HG03196 (cell line): ENCODE measurements at regions not wholly inside any gene's neighbourhood (a gene's known extent, or its start where the extent isn't known, plus 50 kb on each side); places are given as distances from the start of the nearest gene placed in this dataset.
"Not testable (repeated sequence)": the region's sequence is repeated elsewhere in the genome, so short reads cannot be mapped to it uniquely, and the experiment has no call there.

ENCODE experiments used
- ATAC-seq: cut with Tn5 transposase; IDR thresholded peaks from one replicate; pipeline ENCODE4 v1.9.1; 2021; ENCODE audit not compliant: unreplicated experiment

DNA sequence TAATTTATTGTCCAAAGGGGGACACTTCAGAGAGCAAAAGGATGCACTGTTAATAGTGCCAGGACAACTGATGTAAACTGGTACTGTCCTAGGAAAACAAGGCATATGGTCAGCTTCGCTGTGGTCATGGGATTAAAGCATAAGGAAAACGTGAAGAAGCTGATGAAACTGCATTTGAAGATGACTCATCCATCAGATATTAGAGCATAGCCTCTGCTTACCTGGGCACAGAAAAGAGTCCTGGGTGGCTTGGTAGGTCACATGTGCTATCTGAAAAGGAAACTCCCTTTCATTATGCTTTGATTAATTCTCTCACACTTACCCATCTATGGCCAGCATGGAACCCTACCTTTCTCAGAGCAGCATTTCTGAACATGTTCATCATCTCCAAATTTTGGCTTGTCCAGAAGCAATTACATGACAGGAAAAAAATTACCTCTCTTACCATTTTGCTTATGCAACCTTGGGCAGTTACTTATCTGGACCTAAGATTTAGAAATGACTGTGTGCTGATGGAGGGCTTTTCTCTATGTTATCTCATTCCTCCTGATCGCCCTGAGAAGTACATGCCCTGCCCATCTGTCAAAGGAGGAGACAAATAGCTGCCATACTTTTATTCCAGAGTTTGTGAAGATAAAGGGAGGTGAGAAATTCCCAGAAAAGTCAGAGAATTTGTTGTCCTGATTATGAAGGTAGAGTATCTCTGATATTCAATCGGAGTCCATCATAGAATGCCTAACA, 275.3 kb upstream of the SLC14A2 start:
- no peak for ATAC-seq

DNA sequence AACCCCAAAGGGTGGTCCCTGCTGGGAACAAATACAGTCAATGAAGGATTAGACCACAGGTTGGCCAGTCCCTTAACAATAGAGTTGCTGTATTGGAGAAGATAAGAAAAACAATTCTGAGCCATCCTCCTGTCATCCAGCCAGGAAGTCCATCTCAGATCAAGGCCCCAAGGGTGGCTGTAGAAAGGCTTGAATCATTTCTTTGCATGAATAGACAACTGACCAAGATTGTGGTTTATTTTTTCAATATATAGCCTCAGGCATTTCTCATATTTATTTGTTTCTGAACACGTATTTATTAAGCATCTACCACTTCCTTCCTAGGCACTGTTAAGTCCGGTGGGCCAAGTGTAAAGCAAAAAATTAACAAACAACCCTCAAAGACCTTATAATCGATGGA, 274.4 kb upstream of the SLC14A2 start:
- no peak for ATAC-seq

DNA sequence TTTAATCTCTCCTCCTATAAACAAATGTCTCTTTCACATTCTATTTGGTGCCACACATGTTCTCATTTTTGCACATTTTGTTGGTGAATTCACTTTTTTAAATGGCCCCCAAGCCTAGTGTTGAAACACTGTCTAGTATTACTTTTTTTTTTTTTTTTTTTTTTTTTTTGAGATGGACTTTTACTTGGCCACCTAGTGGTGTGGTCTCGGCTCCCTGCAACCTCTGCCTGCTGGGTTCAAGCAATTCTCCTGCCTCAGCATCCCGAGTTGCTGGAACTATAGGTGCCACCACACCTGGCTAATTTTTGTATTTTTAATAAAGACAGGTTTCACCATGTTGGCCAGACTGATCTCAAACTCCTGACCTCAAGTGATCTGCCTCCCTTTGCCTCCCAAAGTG, 273.8 kb upstream of the SLC14A2 start:
- no peak for ATAC-seq

DNA sequence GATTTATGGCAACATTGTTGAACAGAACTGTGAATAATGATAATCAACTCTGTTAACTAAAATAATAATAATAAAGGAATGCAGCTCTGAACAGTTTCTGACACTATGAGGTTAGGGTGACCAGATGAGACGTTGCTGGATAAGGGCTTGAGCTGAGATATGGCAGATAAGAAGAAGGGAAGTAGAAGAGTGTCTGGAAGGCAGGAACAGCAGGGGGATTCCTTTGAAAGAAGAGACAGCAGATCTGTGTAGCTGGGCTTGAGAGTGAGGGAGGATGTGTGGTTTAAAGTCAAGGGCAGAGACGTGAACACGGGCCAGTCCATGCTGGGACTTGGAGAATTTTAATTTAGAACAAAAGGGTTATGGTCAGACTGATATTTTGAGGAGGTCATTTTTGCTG, 273.1 kb upstream of the SLC14A2 start:
- ATAC-seq, result no peak

DNA sequence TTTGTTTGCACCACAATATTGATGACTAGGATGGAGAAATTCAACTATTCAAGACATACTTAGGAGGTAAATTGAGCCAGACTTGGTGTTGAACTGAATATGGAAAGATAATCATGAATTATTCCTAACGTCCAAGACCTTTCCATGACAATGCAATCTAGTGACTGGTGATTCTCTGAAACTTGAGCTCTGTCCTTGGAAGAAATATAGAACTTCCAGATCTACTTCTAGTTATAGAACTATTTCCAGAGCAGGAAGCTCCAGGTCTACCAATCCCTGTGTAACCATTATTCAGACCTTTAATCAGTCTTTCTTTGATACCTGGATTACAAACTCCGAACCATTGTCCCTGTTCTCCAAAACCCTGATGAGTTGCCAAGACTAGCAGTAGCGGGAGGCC, 272.6 kb upstream of the SLC14A2 start:
- ATAC-seq, result no peak

DNA sequence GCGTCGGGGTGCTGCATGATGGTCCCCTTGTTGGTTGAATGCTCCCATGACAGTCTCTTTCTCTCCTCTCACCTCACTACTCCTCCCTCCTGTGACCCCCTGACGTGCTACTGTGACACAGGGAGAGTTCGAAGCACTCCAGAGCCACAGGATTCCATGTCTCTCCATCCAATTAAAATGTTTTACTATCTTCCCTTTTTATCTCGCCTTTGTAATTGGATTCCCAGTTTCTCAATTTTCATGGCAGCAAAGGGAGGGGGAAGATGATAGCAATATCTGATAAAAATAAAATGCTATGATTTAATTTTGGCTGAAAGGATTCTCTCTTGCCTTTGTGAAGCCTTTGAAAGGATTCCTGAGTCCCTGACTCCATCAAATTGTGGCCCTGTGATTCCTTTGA, 271.9 kb upstream of the SLC14A2 start:
- ATAC-seq, result no peak

DNA sequence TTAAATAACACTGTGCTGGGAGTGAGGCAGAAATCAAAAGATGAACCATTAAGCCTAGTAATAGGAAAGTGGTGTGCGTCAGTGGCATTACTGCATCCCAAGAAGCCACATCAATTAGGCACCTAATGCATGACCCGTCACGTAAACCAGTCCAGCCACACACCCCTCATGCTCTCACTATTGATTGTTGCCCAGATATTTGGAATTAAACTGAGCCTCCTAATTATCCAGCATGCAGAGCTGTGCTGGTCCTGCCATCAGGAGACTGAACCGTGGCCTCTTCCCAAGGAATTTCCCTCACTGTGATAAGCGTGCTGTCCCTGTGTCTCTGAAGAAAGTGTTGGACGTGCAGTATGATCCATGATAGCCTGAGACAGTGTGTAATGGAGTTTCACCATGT, 270.6 kb upstream of the SLC14A2 start:
- ATAC-seq, result not testable (repeated sequence)

DNA sequence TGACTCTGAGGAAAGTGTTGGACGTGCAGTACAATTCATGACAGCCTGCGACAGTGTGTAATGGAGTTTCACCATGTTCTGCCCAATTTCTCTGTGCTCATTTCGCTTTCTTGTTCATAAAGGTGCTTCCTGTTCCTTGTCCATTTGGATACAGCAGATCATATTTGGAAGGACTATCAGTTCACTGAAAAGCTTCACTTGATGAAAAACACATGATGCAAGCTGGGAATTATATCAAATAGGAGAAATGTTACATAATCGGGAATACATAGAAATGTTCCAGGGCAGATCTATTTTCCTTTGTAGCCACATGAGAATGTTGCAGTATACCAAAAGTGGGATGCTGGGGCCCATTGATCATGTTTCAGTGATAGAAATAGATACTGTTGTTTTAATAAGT, 266.3 kb upstream of the SLC14A2 start:
- no peak for ATAC-seq

DNA sequence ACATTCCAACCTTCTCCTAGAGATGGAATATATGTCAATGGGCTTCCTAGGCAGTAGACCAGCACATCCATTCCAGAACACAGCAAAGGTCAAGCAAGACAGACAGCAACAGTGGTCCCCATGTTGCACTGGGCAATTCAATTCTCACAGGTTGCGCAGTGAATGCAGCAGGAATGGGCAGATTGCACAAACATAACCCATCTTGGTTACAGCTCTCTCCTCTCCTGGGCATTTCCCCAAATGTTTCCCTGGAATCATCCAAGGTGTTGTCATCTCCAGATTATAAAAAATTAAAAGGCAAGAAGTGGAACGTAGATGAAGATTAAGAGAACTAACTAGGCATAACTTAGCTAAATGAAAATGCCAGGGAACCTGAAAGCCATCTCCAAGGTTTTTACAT, 265.8 kb upstream of the SLC14A2 start:
- ATAC-seq, result no peak

DNA sequence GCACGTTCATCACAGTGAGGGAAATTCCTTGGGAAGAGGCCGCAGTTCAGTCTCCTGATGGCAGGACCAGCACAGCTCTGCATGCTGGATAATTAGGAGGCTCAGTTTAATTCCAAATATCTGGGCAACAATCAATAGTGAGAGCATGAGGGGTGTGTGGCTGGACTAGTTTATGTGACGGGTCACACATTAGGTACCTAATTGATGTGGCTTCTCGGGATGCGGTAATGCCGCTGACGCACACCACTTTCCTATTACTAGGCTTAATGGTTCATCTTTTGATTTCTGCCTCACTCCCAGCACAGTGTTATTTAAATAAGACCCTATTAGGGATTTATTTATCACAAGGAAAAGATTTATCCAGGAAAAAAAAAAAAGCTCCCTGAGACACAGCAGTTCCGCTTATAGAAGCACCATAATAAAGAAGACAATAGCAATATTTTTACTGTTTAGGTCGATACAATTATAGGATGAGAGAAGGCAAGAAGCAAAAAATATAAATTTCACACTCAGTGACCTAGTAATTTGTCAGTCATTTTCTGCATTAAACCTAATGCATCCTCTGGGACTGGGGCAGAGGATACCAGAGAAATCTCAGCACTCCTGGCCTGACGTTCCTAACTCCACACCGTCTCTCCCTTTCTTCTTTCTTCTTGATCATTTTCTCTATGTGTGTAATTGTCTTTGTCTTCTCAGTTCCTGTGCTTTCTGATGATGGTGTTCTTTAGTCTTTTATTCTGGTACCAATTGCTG, 264.7 kb upstream of the SLC14A2 start:
- ATAC-seq, result no peak

DNA sequence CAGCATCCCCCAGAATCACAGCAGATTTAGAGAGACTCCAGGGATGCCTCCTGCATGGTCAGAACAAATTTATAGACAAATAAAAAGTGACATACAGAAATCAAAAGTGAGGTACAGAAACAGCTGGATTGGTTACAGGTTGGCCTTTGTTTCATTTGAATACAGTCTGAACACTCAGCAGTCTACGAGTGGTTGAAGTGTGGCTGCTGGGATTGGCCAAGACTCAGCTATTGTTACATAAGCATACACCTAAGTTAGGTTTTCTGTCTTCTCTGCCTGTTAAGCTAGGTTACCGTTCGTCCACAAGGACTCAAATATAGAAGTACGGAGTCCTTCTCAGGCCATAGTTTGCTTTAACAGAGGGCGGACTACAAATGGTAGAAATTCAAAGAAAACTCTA, 262.4 kb upstream of the SLC14A2 start:
- no peak for ATAC-seq

DNA sequence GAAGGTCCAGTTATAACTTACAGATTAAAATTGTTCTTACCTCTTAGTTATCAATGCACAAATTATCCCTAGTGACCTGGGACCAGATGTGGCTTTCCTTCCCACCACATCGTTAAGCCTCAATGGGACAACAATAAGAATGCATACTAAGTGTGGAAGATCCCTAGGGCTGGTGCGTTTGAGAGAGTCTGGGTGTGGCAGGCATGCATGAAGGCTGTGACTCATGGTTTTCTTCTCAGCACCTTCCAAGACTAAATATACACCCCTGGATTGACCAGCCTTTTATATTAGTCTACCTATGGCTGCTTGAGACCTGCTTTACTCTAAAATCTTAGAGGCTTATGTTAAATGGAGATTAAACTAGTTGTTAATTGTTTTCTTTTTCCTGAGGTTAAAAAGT, 261.7 kb upstream of the SLC14A2 start:
- no peak for ATAC-seq

DNA sequence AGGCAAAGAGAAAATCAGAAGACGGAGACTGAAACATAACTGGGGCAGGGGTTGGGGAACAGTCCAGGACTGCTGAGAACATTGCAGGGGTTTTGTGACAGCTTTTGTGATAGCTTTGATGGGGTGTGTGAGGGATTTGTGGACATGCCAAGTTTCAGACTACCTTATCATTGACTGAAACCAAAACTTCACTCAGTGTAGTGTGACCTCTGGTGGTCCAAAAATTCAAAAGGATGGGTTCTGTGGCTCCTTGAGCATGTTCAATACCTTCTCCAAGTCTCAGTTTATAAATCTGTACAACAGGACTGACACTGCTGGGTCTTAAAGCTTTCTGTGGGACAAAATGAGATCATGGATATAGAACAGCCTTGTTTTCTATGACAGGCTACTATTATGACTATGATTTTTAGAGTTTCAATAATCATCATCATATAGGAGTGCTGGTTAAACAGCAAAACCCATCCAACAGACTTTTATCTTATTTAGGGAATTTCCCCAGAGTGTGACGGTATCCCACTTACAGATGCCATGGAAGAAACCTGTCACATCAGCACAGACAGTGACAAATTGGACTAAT, 259.2 kb upstream of the SLC14A2 start:
- no peak for ATAC-seq

DNA sequence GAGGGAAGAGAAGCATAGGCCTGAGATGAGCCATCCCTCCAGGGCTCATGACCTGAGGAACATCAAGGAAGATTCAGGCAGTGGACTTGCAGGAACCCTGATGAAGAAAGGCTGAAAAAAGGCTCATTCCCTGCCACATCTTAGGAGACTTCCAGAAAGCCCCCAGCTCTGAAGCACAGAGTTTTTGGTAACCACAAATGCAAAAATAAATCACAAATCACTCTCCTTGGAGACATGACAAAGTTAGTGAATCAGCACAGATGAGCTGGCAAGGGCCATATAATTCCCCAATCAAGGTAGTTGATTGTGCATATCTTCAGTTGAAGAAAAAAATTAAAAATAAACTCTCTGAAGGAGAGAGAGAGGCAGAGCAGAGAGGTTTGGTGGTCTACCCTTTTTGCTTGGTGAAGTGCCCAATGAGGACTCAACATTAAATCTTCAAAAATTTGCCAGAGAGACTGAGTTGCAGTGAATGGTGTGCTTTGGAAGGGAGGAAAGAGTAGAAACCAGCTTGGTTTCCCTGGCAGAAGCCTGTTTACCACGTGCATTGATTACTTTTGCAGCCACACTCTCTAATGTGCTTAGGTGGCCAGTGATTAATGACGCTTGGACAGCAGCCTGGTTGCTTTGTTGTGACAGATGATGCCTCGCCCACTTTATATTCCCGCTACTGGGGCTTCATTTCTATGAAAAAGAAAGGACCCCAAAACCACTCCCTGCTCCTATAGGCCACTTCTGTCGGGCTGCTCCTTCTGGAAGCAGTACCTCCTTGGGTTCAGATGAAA, 257.4 kb upstream of the SLC14A2 start:
- ATAC-seq, result no peak

DNA sequence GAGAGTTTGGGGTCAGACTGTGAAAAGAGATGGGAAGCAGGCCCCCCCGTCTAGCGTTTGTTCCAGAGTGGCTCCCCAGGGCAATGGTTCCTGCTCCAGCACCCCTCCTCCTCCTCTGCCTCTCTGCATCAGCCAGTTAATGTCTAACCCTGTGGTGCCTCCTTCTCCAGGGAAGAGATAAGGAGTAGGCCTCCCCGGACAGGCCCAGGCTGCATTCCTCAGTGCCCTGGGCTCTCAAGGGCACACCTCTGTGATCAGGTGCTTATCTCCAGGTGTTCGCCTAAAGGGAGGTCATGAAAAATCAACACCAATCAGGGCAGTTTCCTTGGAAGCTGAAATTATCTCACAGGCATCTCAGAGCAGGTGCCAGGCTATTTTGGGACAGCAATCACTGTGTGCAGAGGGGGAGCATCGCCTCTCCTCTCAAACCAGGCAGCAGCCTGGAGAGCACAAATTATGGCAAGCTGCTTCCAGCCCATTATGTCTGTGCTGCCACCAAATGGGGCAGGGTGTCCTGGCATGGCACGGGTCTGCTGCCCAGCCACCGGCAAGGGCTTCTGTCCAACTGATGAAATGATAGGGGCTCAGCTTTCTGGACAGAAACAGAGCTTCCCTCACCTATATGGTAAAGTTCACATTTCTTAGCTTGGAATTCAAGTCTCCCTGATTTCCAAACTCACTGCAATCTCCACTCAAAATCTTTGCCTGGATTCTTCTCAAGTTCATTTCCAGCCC, 255.8 kb upstream of the SLC14A2 start:
- ATAC-seq, result no peak

DNA sequence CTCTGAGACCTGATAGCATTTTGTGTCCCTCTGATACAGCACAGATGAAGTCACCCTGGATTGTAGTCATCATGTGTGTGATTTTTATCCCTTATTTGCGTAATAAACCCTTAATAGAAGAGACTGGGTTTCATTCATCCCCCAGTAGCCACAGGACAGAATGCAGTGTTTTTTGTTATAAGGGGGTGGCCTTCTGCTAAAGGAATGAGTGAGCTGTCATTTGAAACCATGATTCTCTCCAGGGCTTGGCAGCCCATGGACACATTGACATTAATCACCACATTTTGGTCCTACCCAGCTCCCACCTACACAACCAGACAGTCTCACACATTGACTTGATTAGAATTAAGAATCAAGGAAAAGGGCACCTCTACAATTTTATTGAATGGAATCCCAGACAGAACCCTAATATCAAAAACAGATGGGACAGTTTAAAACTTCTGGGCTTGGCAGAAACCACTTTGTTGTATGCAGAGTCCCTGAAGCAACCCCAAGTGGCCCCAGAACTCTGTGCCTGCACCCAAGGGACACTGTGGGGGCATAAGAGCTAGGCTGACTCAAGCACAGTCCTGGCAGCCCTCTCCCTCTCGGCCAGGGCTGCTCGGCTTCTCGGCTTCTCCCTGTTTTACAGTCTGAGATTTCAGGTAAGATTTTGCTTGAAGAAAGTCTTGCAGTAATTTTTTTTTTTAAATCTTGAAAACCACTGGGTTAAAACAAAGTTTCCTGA, 254.0 kb upstream of the SLC14A2 start:
- no peak for ATAC-seq

DNA sequence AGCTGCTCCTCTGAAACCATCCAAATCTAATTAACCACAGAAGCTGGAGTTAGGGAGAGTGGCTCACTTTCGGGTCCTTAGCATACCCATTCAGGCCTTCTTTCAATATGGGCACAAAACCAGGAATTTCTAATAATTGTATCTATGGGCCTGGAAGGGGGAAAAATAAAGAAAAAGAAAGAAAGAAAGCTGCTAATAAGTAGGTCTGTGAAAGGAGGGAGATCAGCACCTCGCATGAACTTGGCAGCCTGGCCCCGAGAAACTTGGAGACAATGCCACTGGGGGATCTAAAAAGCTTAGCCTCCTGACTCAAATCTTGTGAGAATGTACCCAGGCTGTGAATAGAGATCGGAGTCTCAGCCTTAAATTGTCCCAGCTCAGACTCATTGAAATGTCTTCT, 252.1 kb upstream of the SLC14A2 start:
- ATAC-seq, result no peak

DNA sequence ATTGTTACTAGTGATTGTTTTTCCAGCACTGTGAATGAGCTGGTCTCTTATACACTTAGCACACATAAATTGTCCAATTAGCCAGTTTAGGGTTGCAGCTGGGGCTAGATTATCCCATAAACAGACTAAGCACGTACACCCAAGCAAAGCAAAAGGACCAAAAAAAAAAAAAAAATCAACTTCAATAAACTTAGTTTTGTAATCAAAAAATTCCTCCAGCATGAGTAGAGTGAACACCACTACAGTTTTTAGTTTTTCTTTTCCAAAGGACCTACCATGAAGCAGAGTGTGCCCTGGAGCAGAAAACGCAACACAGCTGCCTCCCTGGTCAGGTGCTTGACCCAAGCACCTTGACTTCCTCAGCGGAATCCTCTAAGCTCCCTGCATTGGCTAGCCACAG, 249.4 kb upstream of the SLC14A2 start:
- ATAC-seq, result no peak

DNA sequence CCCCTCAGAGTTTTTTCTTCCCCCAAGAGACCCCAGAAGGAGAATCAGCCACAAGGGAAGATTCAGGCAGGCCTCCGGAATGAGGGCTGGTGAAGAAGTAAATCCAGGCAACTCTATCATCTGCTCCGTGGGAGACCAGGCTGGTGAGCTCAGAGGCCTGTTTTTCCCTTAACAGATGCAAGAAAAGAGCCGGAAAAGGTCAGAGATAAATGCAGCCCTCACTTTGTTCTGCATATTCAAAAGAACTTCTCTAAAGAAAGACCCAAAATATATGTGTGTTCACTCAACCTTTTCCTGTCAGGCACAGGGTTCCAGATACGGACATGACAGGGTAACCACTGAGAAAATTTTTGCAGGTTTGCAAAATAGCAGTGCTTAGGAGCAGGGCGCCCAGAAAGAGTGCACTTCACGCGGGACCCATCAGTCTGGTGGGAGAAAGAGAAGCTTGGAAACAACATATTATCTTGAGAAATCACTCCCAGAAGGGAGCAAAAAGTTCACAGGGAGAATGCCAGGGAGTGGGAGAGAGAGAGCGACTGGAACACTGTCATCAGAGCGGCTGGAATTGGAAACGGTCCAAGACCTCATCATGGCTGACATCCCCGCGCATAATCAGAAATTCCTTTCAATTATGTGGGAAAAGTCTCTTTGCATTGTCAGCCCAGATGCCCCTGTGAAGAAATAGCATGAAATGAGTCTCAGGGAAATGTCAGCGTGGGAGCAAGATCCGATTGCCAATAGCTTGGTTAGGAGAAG, 244.8 kb upstream of the SLC14A2 start:
- ATAC-seq, result no peak
